SJSA1 (cell line): ENCODE measurements at regions not wholly inside any gene's neighbourhood (a gene's known extent, or its start where the extent isn't known, plus 50 kb on each side); places are given as distances from the start of the nearest gene placed in this dataset.
"Not testable (repeated sequence)": the region's sequence is repeated elsewhere in the genome, so short reads cannot be mapped to it uniquely, and the experiment has no call there.

Experiments
- DNase-seq, 2 experiments: peaks; one replicate each; pipeline ENCODE4 v3.0.0-alpha.2; 2015 to 2020; ENCODE audit warnings: low spot score in 2 of 2, low read depth in 1 of 2
- H3K27ac ChIP-seq: fragments of 250-450 bp; sonication (Bioruptor Pico); 2 replicates; pipeline ENCODE4 v1.5.1; 2020; ENCODE audit warnings: mild to moderate bottlenecking, moderate library complexity
- H3K27me3 ChIP-seq: fragments of 250-450 bp; sonication (Bioruptor Pico); replicated peaks from 2 replicates; pipeline ENCODE4 v1.5.1; 2020; ENCODE audit warnings: mild to moderate bottlenecking, moderate library complexity
- H3K36me3 ChIP-seq: fragments of 250-450 bp; sonication (Bioruptor Pico); 2 replicates; pipeline ENCODE4 v1.5.1; 2020; ENCODE audit warnings: mild to moderate bottlenecking
- H3K4me1 ChIP-seq: fragments of 250-450 bp; sonication (Bioruptor Pico); replicated peaks from 2 replicates; pipeline ENCODE4 v1.6.1; 2021; ENCODE audit warnings: mild to moderate bottlenecking
- H3K4me3 ChIP-seq: fragments of 250-450 bp; sonication (Bioruptor Pico); 2 replicates; pipeline ENCODE4 v1.5.1; 2020; ENCODE audit warnings: mild to moderate bottlenecking
- H3K9me3 ChIP-seq: fragments of 250-450 bp; sonication (Bioruptor Pico); replicated peaks from 2 replicates; pipeline ENCODE4 v1.5.1; 2020; ENCODE audit warnings: mild to moderate bottlenecking

- H3K27ac ChIP-seq: no peak overlapping the region
- H3K4me3 ChIP-seq: no peak overlapping the region
- no peaks in the 10 kb centered on the region for H3K27me3 ChIP-seq
- no peaks in the 10 kb centered on the region for H3K9me3 ChIP-seq
- no peaks in the 10 kb centered on the region for H3K4me1 ChIP-seq
- H3K36me3 ChIP-seq: no peaks in the 10 kb centered on the region
- no peak for DNase-seq
Measured at GRCh38 chrY:7663261-7663660, 751.7 kb upstream of the AMELY start.

- no peak overlapping the region for H3K27ac ChIP-seq
- H3K9me3 ChIP-seq: no peaks in the 10 kb centered on the region
- no peak overlapping the region for H3K4me3 ChIP-seq
- no peaks in the 10 kb centered on the region for H3K27me3 ChIP-seq
- H3K4me1 ChIP-seq: no peaks in the 10 kb centered on the region
- H3K36me3 ChIP-seq: no peaks in the 10 kb centered on the region
- DNase-seq: no peak
Measured at GRCh38 chrY:7659047-7659446, 747.5 kb upstream of the AMELY start.

GRCh38 chrY:7656596-7656995 is 745.0 kb upstream of the AMELY start:
- no peak overlapping the region for H3K27ac ChIP-seq
- no peaks in the 10 kb centered on the region for H3K9me3 ChIP-seq
- H3K4me1 ChIP-seq: no peaks in the 10 kb centered on the region
- DNase-seq: no peak
- H3K27me3 ChIP-seq: no peaks in the 10 kb centered on the region
- no peak overlapping the region for H3K4me3 ChIP-seq
- H3K36me3 ChIP-seq: no peaks in the 10 kb centered on the region

- H3K9me3 ChIP-seq: no peaks in the 10 kb centered on the region
- no peak overlapping the region for H3K27ac ChIP-seq
- no peaks in the 10 kb centered on the region for H3K27me3 ChIP-seq
- H3K4me1 ChIP-seq: no peaks in the 10 kb centered on the region
- no peak overlapping the region for H3K4me3 ChIP-seq
- H3K36me3 ChIP-seq: no peaks in the 10 kb centered on the region
- no peak for DNase-seq
Measured at GRCh38 chrY:7654985-7655384, 743.4 kb upstream of the AMELY start.

- not testable (repeated sequence) for H3K27me3 ChIP-seq, H3K9me3 ChIP-seq, H3K27ac ChIP-seq, DNase-seq, H3K36me3 ChIP-seq, H3K4me1 ChIP-seq, H3K4me3 ChIP-seq
Measured at GRCh38 chrY:7649866-7650265, 738.3 kb upstream of the AMELY start.
